Limb (tissue), 2 donors: ENCODE measurements at regions not wholly inside any gene's neighbourhood (a gene's known extent, or its start where the extent isn't known, plus 50 kb on each side); places are given as distances from the start of the nearest gene placed in this dataset.
A peak's percentile ranks its signal among the peaks of the same experiment; 100 is the strongest.

Experiments
- DNase-seq, 2 donors: peaks; one replicate each; pipeline ENCODE4 v3.0.0-alpha.2; 2016; ENCODE audit errors: extremely low spot score in 2 of 2

- DNase-seq: peak in 1 of 2 donors; percentile 30
These were observed 194.9 kb upstream of the KBTBD8 start for GRCh38 chr3:66803206-66803605.

- no peak for DNase-seq
These were observed 194.1 kb upstream of the KBTBD8 start for GRCh38 chr3:66803721-66804695.

- no peak for DNase-seq
These were observed 189.1 kb upstream of the KBTBD8 start for GRCh38 chr3:66808891-66809594.

- DNase-seq: no peak
These were observed 188.5 kb upstream of the KBTBD8 start for GRCh38 chr3:66809595-66809958.

- DNase-seq: no peak
These were observed 186.0 kb upstream of the KBTBD8 start for GRCh38 chr3:66812136-66812535.

- no peak for DNase-seq
These were observed 185.4 kb upstream of the KBTBD8 start for GRCh38 chr3:66812741-66813140.

GRCh38 chr3:66816090-66816761 is 181.9 kb upstream of the KBTBD8 start:
- DNase-seq: peak in 1 of 2 donors; percentile 86

- DNase-seq: no peak
These were observed 180.1 kb upstream of the KBTBD8 start for GRCh38 chr3:66817951-66818557.

GRCh38 chr3:66819993-66820501 is 178.1 kb upstream of the KBTBD8 start:
- no peak for DNase-seq

- peak in 1 of 2 donors; percentile 63 for DNase-seq
These were observed 175.7 kb upstream of the KBTBD8 start for GRCh38 chr3:66822186-66823008.

- DNase-seq: no peak
These were observed 175.1 kb upstream of the KBTBD8 start for GRCh38 chr3:66823009-66823397.

GRCh38 chr3:66823532-66823931 is 174.6 kb upstream of the KBTBD8 start:
- DNase-seq: no peak

GRCh38 chr3:66825375-66825774 is 172.7 kb upstream of the KBTBD8 start:
- DNase-seq: no peak

- DNase-seq: no peak
These were observed 170.4 kb upstream of the KBTBD8 start for GRCh38 chr3:66827726-66828125.

- DNase-seq: no peak
These were observed 169.8 kb upstream of the KBTBD8 start for GRCh38 chr3:66828303-66828702.

GRCh38 chr3:66830301-66830700 is 167.8 kb upstream of the KBTBD8 start:
- no peak for DNase-seq

- no peak for DNase-seq
These were observed 166.2 kb upstream of the KBTBD8 start for GRCh38 chr3:66831931-66832330.

GRCh38 chr3:66836363-66837152 is 161.5 kb upstream of the KBTBD8 start:
- peak in 1 of 2 donors; percentile 69 for DNase-seq

GRCh38 chr3:66838704-66839103 is 159.4 kb upstream of the KBTBD8 start:
- no peak for DNase-seq

GRCh38 chr3:66839508-66839907 is 158.6 kb upstream of the KBTBD8 start:
- no peak for DNase-seq
